ENCODE measurements at regions not wholly inside any gene's neighbourhood (a gene's known extent, or its start where the extent isn't known, plus 50 kb on each side); places are given as distances from the start of the nearest gene placed in this dataset.

- TF ChIP-seq CTCF (conservative IDR thresholded peaks at IDR 0.05; ENCODE audit: low read length) (no peak), EZH2phosphoT487 (IDR thresholded peaks at IDR 0.05; ENCODE audit: borderline replicate concordance) (no peak)
Observed at GRCh38 chr4:31918891-31919290, 1198.7 kb downstream of the PCDH7 start.

Measured in Loucy (cell line).